Upper lobe of left lung (tissue), 6 donors: ENCODE measurements at regions not wholly inside any gene's neighbourhood (a gene's known extent, or its start where the extent isn't known, plus 50 kb on each side); places are given as distances from the start of the nearest gene placed in this dataset.

Experiments
- ATAC-seq, 2 donors: fragments of 200-7000 bp; cut with Tn5 transposase; one replicate each; pipeline ENCODE4 v1.9.1; 2022; ENCODE audit warnings: mild to moderate bottlenecking in 2 of 2, moderate library complexity in 2 of 2; ENCODE audit not compliant: low FRiP score in 2 of 2
- DNase-seq, 2 donors: peaks; one replicate each; pipeline ENCODE4 v3.0.0-alpha.2; 2019 to 2020
- H3K27ac ChIP-seq, 4 donors: fragments of 200-600 bp; sonication (generic); one replicate each; pipeline ENCODE4 v1.5.1; 2016 to 2019
- H3K27me3 ChIP-seq, 4 donors: fragments of 200-600 bp; sonication (generic); one replicate each; pipeline ENCODE4 v1.5.1; 2017 to 2019
- H3K36me3 ChIP-seq, 4 donors: fragments of 200-600 bp; sonication (generic); one replicate each; pipeline ENCODE4 v1.5.1; 2016 to 2019
- H3K4me1 ChIP-seq, 4 donors: fragments of 200-600 bp; sonication (generic); one replicate each; pipeline ENCODE4 v1.5.1; 2018 to 2019
- H3K4me3 ChIP-seq, 4 donors: fragments of 200-600 bp; sonication (generic); one replicate each; pipeline ENCODE4 v1.5.1; 2017 to 2019; ENCODE audit warnings: mild to moderate bottlenecking in 2 of 4, moderate library complexity in 1 of 4
- H3K9me3 ChIP-seq, 4 donors: fragments of 200-600 bp; sonication (generic); one replicate each; pipeline ENCODE4 v1.5.1; 2018 to 2019
- CTCF ChIP-seq, 6 experiments: fragments of 450-650 bp in 4 of 6; fragments of 200-600 bp in 2 of 6; sonication (generic) in 2 of 6; IDR thresholded peaks; one replicate each; pipeline ENCODE4 v1.5.1; 2016 to 2019; ENCODE audit warnings: antibody characterized with exemption in 6 of 6
- EP300 ChIP-seq, 4 donors: sonication (generic); formaldehyde crosslinking; IDR thresholded peaks; one replicate each; pipeline ENCODE4 v1.5.1; 2017; ENCODE audit warnings: antibody characterized with exemption in 4 of 4, control low read depth in 2 of 4
- POLR2A ChIP-seq, 4 donors: fragments of 450-650 bp; IDR thresholded peaks; one replicate each; pipeline ENCODE4 v1.5.1; 2016 to 2017; ENCODE audit warnings: antibody characterized with exemption in 4 of 4, mild to moderate bottlenecking in 2 of 4
- POLR2AphosphoS5 ChIP-seq, 2 donors: sonication (generic); formaldehyde crosslinking; IDR thresholded peaks; one replicate each; pipeline ENCODE4 v1.5.1; 2017; ENCODE audit warnings: antibody characterized with exemption in 2 of 2
- WGBS, 2 donors: methylation state at CpG; one replicate each; pipeline ENCODE4 v1.1.5; 2017 to 2018; 5-methylcytosine and 5-hydroxymethylcytosine counted together
- donor health status: DM: no; HTN: no; CAD: no; lungs with moderate emphysema.
- donor health status: DM: no; HTN: yes; CAD: no; lungs with severe emphysema.

- ATAC-seq (no peak), DNase-seq (no peak)
- H3K27ac ChIP-seq = no peak overlapping the region
- WGBS, 2 donors = 92 to 98% methylated on average over 7 of the region's 7 CpGs
- no peaks in the 10 kb centered on the region for H3K36me3 ChIP-seq
- no peaks in the 10 kb centered on the region for H3K4me1 ChIP-seq
- no peaks in the 10 kb centered on the region for H3K27me3 ChIP-seq
- H3K9me3 ChIP-seq = no peaks in the 10 kb centered on the region
- no peak overlapping the region for H3K4me3 ChIP-seq
- TF ChIP-seq POLR2AphosphoS5 (IDR thresholded peaks at IDR 0.05) = no peak
Measured at GRCh38 chr2:237158194-237158593, 72.5 kb downstream of the COPS8 start.

- no peak for ATAC-seq
- TF ChIP-seq POLR2A (IDR thresholded peaks at IDR 0.05) (no peak), EP300 (IDR thresholded peaks at IDR 0.05) (no peak), CTCF (IDR thresholded peaks at IDR 0.05) (no peak), POLR2AphosphoS5 (IDR thresholded peaks at IDR 0.05) (no peak)
- 67 to 76% methylated on average over 9 to 10 of the region's 10 CpGs for WGBS, 2 donors
Measured at GRCh38 chr2:237159006-237159911, 73.6 kb downstream of the COPS8 start.

GRCh38 chr2:237160271-237160919 is 74.7 kb downstream of the COPS8 start:
- H3K27ac ChIP-seq = peak overlapping the region in 1 of 4 donors; percentile 36
- TF ChIP-seq POLR2A (IDR thresholded peaks at IDR 0.05) (no peak), EP300 (IDR thresholded peaks at IDR 0.05) (no peak), CTCF (IDR thresholded peaks at IDR 0.05) (no peak), POLR2AphosphoS5 (IDR thresholded peaks at IDR 0.05) (no peak)
- H3K36me3 ChIP-seq = no peaks in the 10 kb centered on the region
- WGBS, 2 donors = 88 to 89% methylated on average over 7 to 9 of the region's 9 CpGs
- DNase-seq (peak in 1 of 2 donors; percentile 51), ATAC-seq (no peak)
- no peaks in the 10 kb centered on the region for H3K27me3 ChIP-seq
- H3K9me3 ChIP-seq = no peaks in the 10 kb centered on the region
- H3K4me3 ChIP-seq = no peak overlapping the region
- H3K4me1 ChIP-seq = no peaks in the 10 kb centered on the region

More at GRCh38 chr2:237159006-237159911, 73.6 kb downstream of the COPS8 start:
- no peak overlapping the region for H3K4me3 ChIP-seq
- no peak for DNase-seq
- H3K27ac ChIP-seq = no peak overlapping the region
- no peaks in the 10 kb centered on the region for H3K9me3 ChIP-seq
- no peaks in the 10 kb centered on the region for H3K27me3 ChIP-seq
- H3K4me1 ChIP-seq = no peaks in the 10 kb centered on the region
- no peaks in the 10 kb centered on the region for H3K36me3 ChIP-seq

- ATAC-seq (peak in 1 of 2 donors; percentile 63), DNase-seq (no peak)
- H3K4me1 ChIP-seq = no peaks in the 10 kb centered on the region
- H3K27ac ChIP-seq = peak overlapping the region in 2 of 4 donors; percentile 52 to 63
- no peak overlapping the region for H3K4me3 ChIP-seq
- TF ChIP-seq POLR2AphosphoS5 (IDR thresholded peaks at IDR 0.05) = peak in 1 of 2 donors; percentile 6
- no peak for TF ChIP-seq CTCF (IDR thresholded peaks at IDR 0.05)
- 69 to 84% methylated on average over 5 of the region's 5 CpGs for WGBS, 2 donors
- H3K27me3 ChIP-seq = no peaks in the 10 kb centered on the region
- H3K9me3 ChIP-seq = no peaks in the 10 kb centered on the region
- H3K36me3 ChIP-seq = no peaks in the 10 kb centered on the region
Measured at GRCh38 chr2:237161189-237161588, 75.5 kb downstream of the COPS8 start.

- 72% methylated on average over 5 of the region's 5 CpGs for WGBS, 2 donors
- H3K9me3 ChIP-seq = no peaks in the 10 kb centered on the region
- no peaks in the 10 kb centered on the region for H3K27me3 ChIP-seq
- H3K36me3 ChIP-seq = no peaks in the 10 kb centered on the region
- H3K4me3 ChIP-seq = no peak overlapping the region
- no peak for DNase-seq
- ATAC-seq = no peak
- no peak overlapping the region for H3K27ac ChIP-seq
- TF ChIP-seq EP300 (IDR thresholded peaks at IDR 0.05) (no peak), CTCF (IDR thresholded peaks at IDR 0.05) (no peak), POLR2AphosphoS5 (IDR thresholded peaks at IDR 0.05) (no peak), POLR2A (IDR thresholded peaks at IDR 0.05) (no peak)
- no peaks in the 10 kb centered on the region for H3K4me1 ChIP-seq
Measured at GRCh38 chr2:237162959-237163358, 77.3 kb downstream of the COPS8 start.
